Mucosa of descending colon (tissue), 3 donors: ENCODE measurements at regions not wholly inside any gene's neighbourhood (a gene's known extent, or its start where the extent isn't known, plus 50 kb on each side); places are given as distances from the start of the nearest gene placed in this dataset.

Experiments
- ATAC-seq: fragments of 200-7000 bp; cut with Tn5 transposase; one replicate; pipeline ENCODE4 v1.9.1; 2020; ENCODE audit warnings: mild to moderate bottlenecking, moderate library complexity
- DNase-seq, 3 donors: peaks; one replicate each; pipeline ENCODE4 v3.0.0-alpha.2; 2020
- H3K36me3 ChIP-seq: fragments of 200-600 bp; one replicate; pipeline ENCODE4 v1.8.0; 2021; ENCODE audit warnings: low read depth, mild to moderate bottlenecking
- H3K4me1 ChIP-seq: fragments of 200-600 bp; one replicate; pipeline ENCODE4 v1.8.0; 2021; ENCODE audit warnings: low read depth, mild to moderate bottlenecking
- H3K4me3 ChIP-seq: fragments of 200-600 bp; one replicate; pipeline ENCODE4 v1.8.0; 2021; ENCODE audit warnings: mild to moderate bottlenecking
- H3K9me3 ChIP-seq: fragments of 200-600 bp; one replicate; pipeline ENCODE4 v1.8.0; 2021; ENCODE audit warnings: mild to moderate bottlenecking
- CTCF ChIP-seq: fragments of 200-600 bp; IDR thresholded peaks from one replicate; pipeline ENCODE4 v1.8.0; 2022; ENCODE audit warnings: antibody characterized with exemption, mild to moderate bottlenecking
- intact Hi-C, 2 donors: fragments of 100-400 bp; cut with DNase I in 1 of 2; cut with micrococcal nuclease in 1 of 2; formaldehyde crosslinking; loops; one replicate each; pipeline versions ENCODE4 v1.11.0 to v1.11.1; 2022; cut with DNase I, micrococcal nuclease
- donor health status: DM: no; HTN: no; CAD: no; lungs with moderate emphysema.
- donor health status: DM: no; HTN: no; CAD: no.
- donor health status: DM: no; HTN: yes; CAD: no.

- Histone ChIP-seq H3K4me3 (no peak overlapping the region), H3K4me1 (no peaks in the 10 kb centered on the region), H3K9me3 (no peaks in the 10 kb centered on the region), H3K36me3 (no peaks in the 10 kb centered on the region)
- no peak for ATAC-seq
- no peak for TF ChIP-seq CTCF
- intact Hi-C loops, result no loop called here
- DNase-seq, result no peak
Measured at GRCh38 chr5:99331061-99331460, 402.3 kb upstream of the CHD1 start.

GRCh38 chr5:99320436-99320835, 391.6 kb upstream of the CHD1 start:
- ATAC-seq, result no peak
- intact Hi-C loops, result no loop called here
- Histone ChIP-seq H3K9me3 (no peaks in the 10 kb centered on the region), H3K4me1 (no peaks in the 10 kb centered on the region), H3K4me3 (no peak overlapping the region), H3K36me3 (no peaks in the 10 kb centered on the region)
- no peak for DNase-seq
- no peak for TF ChIP-seq CTCF

GRCh38 chr5:99317136-99317535, 388.3 kb upstream of the CHD1 start:
- no peak for TF ChIP-seq CTCF
- no peak overlapping the region for H3K4me3 ChIP-seq
- no peaks in the 10 kb centered on the region for H3K9me3 ChIP-seq
- H3K4me1 ChIP-seq, result no peaks in the 10 kb centered on the region
- H3K36me3 ChIP-seq, result no peaks in the 10 kb centered on the region
- intact Hi-C loops, result no loop called here
- ATAC-seq (no peak), DNase-seq (no peak)

- H3K4me1 ChIP-seq, result no peaks in the 10 kb centered on the region
- DNase-seq, result no peak
- no peaks in the 10 kb centered on the region for H3K9me3 ChIP-seq
- TF ChIP-seq CTCF, result no peak
- ATAC-seq, result no peak
- H3K36me3 ChIP-seq, result no peaks in the 10 kb centered on the region
- H3K4me3 ChIP-seq, result no peak overlapping the region
- intact Hi-C loops, result no loop called here
Measured at GRCh38 chr5:99316484-99316883, 387.7 kb upstream of the CHD1 start.

GRCh38 chr5:99315413-99316183, 386.8 kb upstream of the CHD1 start:
- no peaks in the 10 kb centered on the region for H3K9me3 ChIP-seq
- H3K4me3 ChIP-seq, result no peak overlapping the region
- H3K36me3 ChIP-seq, result no peaks in the 10 kb centered on the region
- no peaks in the 10 kb centered on the region for H3K4me1 ChIP-seq
- no peak for TF ChIP-seq CTCF
- DNase-seq (no peak), ATAC-seq (no peak)
- intact Hi-C loops, result no loop called here

GRCh38 chr5:99314721-99315120, 385.9 kb upstream of the CHD1 start:
- TF ChIP-seq CTCF, result no peak
- no peak overlapping the region for H3K4me3 ChIP-seq
- no peak for DNase-seq
- no peak for ATAC-seq
- no peaks in the 10 kb centered on the region for H3K36me3 ChIP-seq
- intact Hi-C loops, result no loop called here
- H3K9me3 ChIP-seq, result no peaks in the 10 kb centered on the region
- H3K4me1 ChIP-seq, result no peaks in the 10 kb centered on the region
